Vagina (tissue), 2 donors: ENCODE measurements at regions not wholly inside any gene's neighbourhood (a gene's known extent, or its start where the extent isn't known, plus 50 kb on each side); places are given as distances from the start of the nearest gene placed in this dataset.

Source experiments
- DNase-seq, 2 donors: peaks; one replicate each; pipeline ENCODE4 v3.0.0-alpha.2; 2017; ENCODE audit errors: extremely low spot score in 2 of 2
- H3K27ac ChIP-seq: fragments of 200-600 bp; sonication (generic); one replicate; pipeline ENCODE4 v1.5.1; 2019
- H3K27me3 ChIP-seq: fragments of 200-600 bp; sonication (generic); one replicate; pipeline ENCODE4 v1.5.1; 2019
- H3K36me3 ChIP-seq, 2 donors: fragments of 200-600 bp; sonication (generic); one replicate each; pipeline ENCODE4 v1.5.1; 2017 to 2019
- H3K4me1 ChIP-seq: fragments of 200-600 bp; sonication (generic); one replicate; pipeline ENCODE4 v1.5.1; 2019
- H3K4me3 ChIP-seq, 2 donors: fragments of 200-600 bp; sonication (generic); 1 replicate in 1 of 2; 2 replicates in 1 of 2; pipeline ENCODE4 v1.5.1; 2016 to 2019
- H3K9me3 ChIP-seq: fragments of 200-600 bp; sonication (generic); one replicate; pipeline ENCODE4 v1.5.1; 2019
- CTCF ChIP-seq, 3 experiments: fragments of 450-650 bp in 2 of 3; fragments of 200-600 bp in 1 of 3; sonication (generic) in 1 of 3; IDR thresholded peaks; one replicate each; pipeline ENCODE4 v1.5.1; 2017 to 2019; ENCODE audit warnings: antibody characterized with exemption in 3 of 3, mild to moderate bottlenecking in 2 of 3, moderate library complexity in 2 of 3
- POLR2A ChIP-seq, 2 donors: fragments of 450-650 bp; IDR thresholded peaks; one replicate each; pipeline ENCODE4 v1.6.1; 2017; ENCODE audit warnings: antibody characterized with exemption in 2 of 2, mild to moderate bottlenecking in 2 of 2, moderate library complexity in 2 of 2
- POLR2AphosphoS5 ChIP-seq, 2 donors: sonication (generic); formaldehyde crosslinking; IDR thresholded peaks; one replicate each; pipeline ENCODE4 v1.9.0; 2017; ENCODE audit warnings: antibody characterized with exemption in 2 of 2, mild to moderate bottlenecking in 2 of 2, low read depth in 1 of 2; ENCODE audit not compliant: insufficient read depth in 1 of 2
- intact Hi-C: fragments of 100-400 bp; cut with DNase I; formaldehyde crosslinking; loops from one replicate; pipeline ENCODE4 v1.15.1; 2023

DNA sequence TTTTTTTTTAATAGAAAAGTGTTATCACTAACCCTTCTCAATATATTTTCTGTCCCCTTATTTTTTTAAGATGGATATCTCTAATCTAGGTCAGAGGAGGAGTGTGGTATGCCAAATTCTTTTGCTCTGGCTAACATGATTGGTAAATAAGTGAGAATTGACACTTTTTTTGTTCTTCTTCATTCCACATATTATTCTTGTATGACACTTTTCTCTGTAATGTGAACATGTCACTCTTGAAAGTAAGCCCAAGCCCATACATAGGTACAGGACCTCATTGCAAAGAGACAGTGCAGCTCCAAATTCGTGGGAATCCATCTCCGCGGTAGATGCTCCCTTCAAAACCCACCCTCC lies 142.5 kb upstream of the TCF21 start:
- no peak for DNase-seq
- intact Hi-C loops, result no loop called here
- Histone ChIP-seq H3K27ac (no peak overlapping the region), H3K9me3 (no peaks in the 10 kb centered on the region), H3K4me1 (no peaks in the 10 kb centered on the region), H3K4me3 (no peak overlapping the region), H3K36me3 (no peaks in the 10 kb centered on the region), H3K27me3 (no peaks in the 10 kb centered on the region)
- TF ChIP-seq POLR2A (IDR thresholded peaks at IDR 0.05) (no peak), CTCF (IDR thresholded peaks at IDR 0.05) (no peak), POLR2AphosphoS5 (IDR thresholded peaks at IDR 0.05; ENCODE audit: insufficient read depth in 1 of 2, low read depth in 1 of 2) (no peak)

- no peak for DNase-seq
- H3K9me3 ChIP-seq, result no peaks in the 10 kb centered on the region
- no peaks in the 10 kb centered on the region for H3K27me3 ChIP-seq
- H3K4me3 ChIP-seq, result no peak overlapping the region
- H3K27ac ChIP-seq, result no peak overlapping the region
- H3K4me1 ChIP-seq, result no peaks in the 10 kb centered on the region
- intact Hi-C loops, result no loop called here
- no peak for TF ChIP-seq POLR2A (IDR thresholded peaks at IDR 0.05)
- no peak for TF ChIP-seq CTCF (IDR thresholded peaks at IDR 0.05)
- TF ChIP-seq POLR2AphosphoS5 (IDR thresholded peaks at IDR 0.05; ENCODE audit: insufficient read depth in 1 of 2, low read depth in 1 of 2), result no peak
- no peaks in the 10 kb centered on the region for H3K36me3 ChIP-seq
These were observed 140.3 kb upstream of the TCF21 start for GRCh38 chr6:133748628-133749027.

DNA sequence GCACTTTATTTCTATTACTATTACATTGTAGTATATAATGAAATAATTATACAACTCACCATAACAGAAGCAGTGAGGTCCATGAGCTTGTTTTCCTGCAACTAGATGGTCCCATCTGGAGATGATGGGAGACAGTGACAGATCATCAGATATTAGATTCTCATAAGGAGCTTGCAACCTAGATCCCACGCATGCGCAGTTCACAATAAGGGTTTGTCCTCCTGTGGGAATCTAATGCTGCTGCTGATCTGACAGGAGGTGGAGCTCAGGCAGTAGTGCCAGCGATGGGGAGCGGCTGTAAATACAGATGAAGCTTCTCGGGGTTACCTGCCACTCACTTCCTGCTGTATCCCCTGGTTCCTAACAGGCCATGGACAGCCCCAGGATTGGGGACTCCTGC lies 139.5 kb upstream of the TCF21 start:
- Histone ChIP-seq H3K27ac (no peak overlapping the region), H3K9me3 (no peaks in the 10 kb centered on the region), H3K4me1 (no peaks in the 10 kb centered on the region), H3K27me3 (no peaks in the 10 kb centered on the region), H3K36me3 (no peaks in the 10 kb centered on the region), H3K4me3 (no peak overlapping the region)
- no peak for DNase-seq
- TF ChIP-seq POLR2AphosphoS5 (IDR thresholded peaks at IDR 0.05; ENCODE audit: insufficient read depth in 1 of 2, low read depth in 1 of 2) (no peak), POLR2A (IDR thresholded peaks at IDR 0.05) (no peak), CTCF (IDR thresholded peaks at IDR 0.05) (no peak)
- intact Hi-C loops, result no loop called here

GRCh38 chr6:133752129-133752528 lies 136.8 kb upstream of the TCF21 start:
- no peak overlapping the region for H3K27ac ChIP-seq

GRCh38 chr6:133753756-133754155 lies 135.2 kb upstream of the TCF21 start:
- Histone ChIP-seq H3K27ac (no peak overlapping the region), H3K36me3 (no peaks in the 10 kb centered on the region), H3K9me3 (no peaks in the 10 kb centered on the region), H3K27me3 (no peaks in the 10 kb centered on the region), H3K4me3 (no peak overlapping the region), H3K4me1 (no peaks in the 10 kb centered on the region)
- intact Hi-C loops, result no loop called here
- TF ChIP-seq POLR2AphosphoS5 (IDR thresholded peaks at IDR 0.05; ENCODE audit: insufficient read depth in 1 of 2, low read depth in 1 of 2) (no peak), CTCF (IDR thresholded peaks at IDR 0.05) (no peak), POLR2A (IDR thresholded peaks at IDR 0.05) (no peak)
- DNase-seq, result no peak

More at GRCh38 chr6:133752129-133752528, 136.8 kb upstream of the TCF21 start:
- H3K36me3 ChIP-seq, result no peaks in the 10 kb centered on the region
- TF ChIP-seq POLR2A (IDR thresholded peaks at IDR 0.05) (no peak), POLR2AphosphoS5 (IDR thresholded peaks at IDR 0.05; ENCODE audit: insufficient read depth in 1 of 2, low read depth in 1 of 2) (no peak), CTCF (IDR thresholded peaks at IDR 0.05) (no peak)
- intact Hi-C loops, result no loop called here
- H3K9me3 ChIP-seq, result no peaks in the 10 kb centered on the region
- no peaks in the 10 kb centered on the region for H3K4me1 ChIP-seq
- DNase-seq, result no peak
- no peaks in the 10 kb centered on the region for H3K27me3 ChIP-seq
- no peak overlapping the region for H3K4me3 ChIP-seq
